IMR-90 (cell line): ENCODE measurements at regions not wholly inside any gene's neighbourhood (a gene's known extent, or its start where the extent isn't known, plus 50 kb on each side); places are given as distances from the start of the nearest gene placed in this dataset.

Experiments
- ATAC-seq: fragments of 200-7000 bp; cut with Tn5 transposase; 2 replicates; pipeline ENCODE4 v1.9.1; 2020; ENCODE audit warnings: low read depth, mild to moderate bottlenecking, moderate library complexity
- BruUV-seq: library from RNA; stranded (reverse); fragments of 400-500 nt; replicated peaks from 2 replicates; lab custom pipeline; 2021; lab: Mats Ljungman, UMichigan
- CTCF ChIA-PET: fragments of 300-600 bp; formaldehyde crosslinking; extraction: SDS; loops from one replicate; lab custom pipeline; 2021; ENCODE audit warnings: antibody characterized with exemption; lab: Yijun Ruan, JAX
- POLR2A ChIA-PET: fragments of 300-600 bp; sonication (Branson Sonifier 250); formaldehyde crosslinking; loops from one replicate; lab custom pipeline; 2022; ENCODE audit warnings: antibody characterized with exemption; ENCODE audit not compliant: unreplicated experiment; lab: Charles Lee
- DNase-seq: peaks from one replicate; pipeline ENCODE4 v3.0.0; 2013
- H2AFZ ChIP-seq: replicated peaks from 2 replicates; pipeline ENCODE3; 2013; ENCODE audit warnings: low read length, mild to moderate bottlenecking; ENCODE audit not compliant: poor library complexity
- H2AK5ac ChIP-seq: 2 replicates; pipeline ENCODE4 v1.6.1; 2013; ENCODE audit warnings: low read depth, low read length, inconsistent platforms
- H2AK9ac ChIP-seq: replicated peaks from 2 replicates; pipeline ENCODE3; 2013; ENCODE audit warnings: mild to moderate bottlenecking, low read depth, low read length, moderate library complexity; ENCODE audit not compliant: poor library complexity
- H2BK120ac ChIP-seq: 2 replicates; pipeline ENCODE4 v1.6.1; 2013; ENCODE audit warnings: low read depth, low read length, inconsistent platforms
- H2BK15ac ChIP-seq: 3 replicates; pipeline ENCODE4 v1.6.1; 2013; ENCODE audit warnings: low read depth, low read length, inconsistent platforms
- H2BK20ac ChIP-seq: 2 replicates; pipeline ENCODE4 v1.6.1; 2013; ENCODE audit warnings: low read depth, mild to moderate bottlenecking, inconsistent platforms, low read length, moderate library complexity
- H2BK5ac ChIP-seq: 2 replicates; pipeline ENCODE4 v1.6.1; 2013; ENCODE audit warnings: mild to moderate bottlenecking, low read depth, low read length, inconsistent platforms; ENCODE audit not compliant: poor library complexity, severe bottlenecking
- H3K14ac ChIP-seq: replicated peaks from 2 replicates; pipeline ENCODE4 v1.6.1; 2013; ENCODE audit warnings: low read depth, low read length, inconsistent platforms
- H3K18ac ChIP-seq: 2 replicates; pipeline ENCODE4 v1.6.1; 2013; ENCODE audit warnings: low read depth, low read length, control low read depth
- H3K23ac ChIP-seq: 2 replicates; pipeline ENCODE4 v1.6.1; 2013; ENCODE audit warnings: low read depth, low read length, inconsistent platforms
- H3K27ac ChIP-seq: 2 replicates; pipeline ENCODE4 v1.5.1; 2013; ENCODE audit warnings: mild to moderate bottlenecking, control low read depth, low read length; ENCODE audit not compliant: insufficient read depth
- H3K27me3 ChIP-seq: 2 replicates; pipeline ENCODE4 v1.6.1; 2013; ENCODE audit warnings: low read length; ENCODE audit not compliant: control insufficient read depth, insufficient read depth
- H3K36me3 ChIP-seq: 2 replicates; pipeline ENCODE4 v1.6.1; 2013; ENCODE audit warnings: low read length, mixed read lengths; ENCODE audit not compliant: control insufficient read depth, insufficient read depth
- H3K4ac ChIP-seq: 2 replicates; pipeline ENCODE4 v1.6.1; 2013; ENCODE audit warnings: low read depth, low read length, inconsistent platforms
- H3K4me1 ChIP-seq: 2 replicates; pipeline ENCODE4 v1.6.1; 2013; ENCODE audit warnings: low read length, mixed read lengths; ENCODE audit not compliant: control insufficient read depth, insufficient read depth
- H3K4me2 ChIP-seq: 2 replicates; pipeline ENCODE4 v1.6.1; 2013; ENCODE audit warnings: low read depth, mild to moderate bottlenecking, control low read depth, low read length, moderate library complexity
- H3K4me3 ChIP-seq: 2 replicates; pipeline ENCODE4 v1.5.1; 2013; ENCODE audit warnings: low read depth, mild to moderate bottlenecking, control low read depth, low read length, moderate library complexity; ENCODE audit not compliant: insufficient read depth
- H3K56ac ChIP-seq: 2 replicates; pipeline ENCODE4 v1.6.1; 2013; ENCODE audit warnings: low read length, inconsistent platforms; ENCODE audit not compliant: insufficient read depth; ENCODE audit errors: extremely low read depth
- H3K79me1 ChIP-seq, 2 experiments: 2 replicates each; pipeline ENCODE4 v1.6.1; 2013; ENCODE audit warnings: low read length in 2 of 2, inconsistent platforms in 1 of 2, low read depth in 1 of 2
- H3K9ac ChIP-seq: 2 replicates; pipeline ENCODE4 v1.6.1; 2013; ENCODE audit warnings: low read depth, low read length, control low read depth
- H3K9me1 ChIP-seq: 2 replicates; pipeline ENCODE4 v1.6.1; 2013; ENCODE audit warnings: low read length, inconsistent platforms; ENCODE audit not compliant: insufficient read depth
- H3K9me3 ChIP-seq: 2 replicates; pipeline ENCODE4 v1.6.1; 2013; ENCODE audit warnings: low read length; ENCODE audit not compliant: control insufficient read depth, insufficient read depth
- H4K20me1 ChIP-seq: 2 replicates; pipeline ENCODE4 v1.6.1; 2013; ENCODE audit warnings: low read length, inconsistent platforms; ENCODE audit not compliant: insufficient read depth
- H4K5ac ChIP-seq: 2 replicates; pipeline ENCODE4 v1.6.1; 2013; ENCODE audit warnings: mild to moderate bottlenecking, low read depth, low read length, control low read depth
- H4K8ac ChIP-seq, 2 experiments: 2 replicates each; pipeline ENCODE4 v1.6.1; 2013; ENCODE audit warnings: low read depth in 2 of 2, low read length in 2 of 2, control low read depth in 1 of 2, inconsistent platforms in 1 of 2
- H4K91ac ChIP-seq: 2 replicates; pipeline ENCODE4 v1.6.1; 2013; ENCODE audit warnings: low read depth, low read length, inconsistent platforms; ENCODE audit not compliant: insufficient read depth
- BHLHE40 ChIP-seq: fragments of 150-350 bp; IDR thresholded peaks from 2 replicates; pipeline ENCODE4 v1.6.1; 2016; ENCODE audit warnings: mild to moderate bottlenecking, low read depth, low read length
- CEBPB ChIP-seq: IDR thresholded peaks from 2 replicates; pipeline ENCODE4 v1.6.1; 2012; ENCODE audit warnings: low read depth, low read length, improper control_type of control experiment
- CHD1 ChIP-seq: IDR thresholded peaks from 2 replicates; pipeline ENCODE4 v1.6.1; 2012; ENCODE audit warnings: low read depth, low read length, improper control_type of control experiment
- CTCF ChIP-seq: conservative IDR thresholded peaks from 2 replicates; pipeline ENCODE4 v1.5.1; 2012; ENCODE audit warnings: mild to moderate bottlenecking, low read depth, low read length, improper control_type of control experiment
- ELK1 ChIP-seq: fragments of 150-350 bp; IDR thresholded peaks from 2 replicates; pipeline ENCODE4 v1.6.1; 2016; ENCODE audit warnings: low read depth, mild to moderate bottlenecking, low read length, moderate library complexity, borderline replicate concordance
- FOS ChIP-seq: fragments of 150-350 bp; IDR thresholded peaks from 2 replicates; pipeline ENCODE4 v1.6.1; 2016; ENCODE audit warnings: low read depth, low read length
- MAFK ChIP-seq: IDR thresholded peaks from 2 replicates; pipeline ENCODE4 v1.6.1; 2012; ENCODE audit warnings: low read depth, low read length, improper control_type of control experiment
- MAZ ChIP-seq: IDR thresholded peaks from 2 replicates; pipeline ENCODE4 v1.6.1; 2012; ENCODE audit warnings: low read depth, mild to moderate bottlenecking, low read length, improper control_type of control experiment, moderate library complexity, borderline replicate concordance
- MXI1 ChIP-seq: IDR thresholded peaks from 2 replicates; pipeline ENCODE4 v1.6.1; 2012; ENCODE audit warnings: low read depth, mild to moderate bottlenecking, low read length, moderate library complexity, borderline replicate concordance
- NFE2L2 ChIP-seq: fragments of 150-350 bp; IDR thresholded peaks from 2 replicates; pipeline ENCODE4 v1.6.1; 2016; ENCODE audit warnings: low read depth, mild to moderate bottlenecking, low read length
- POLR2A ChIP-seq: IDR thresholded peaks from 2 replicates; pipeline ENCODE4 v1.6.1; 2012; ENCODE audit warnings: mild to moderate bottlenecking, low read depth, low read length
- RAD21 ChIP-seq: IDR thresholded peaks from 2 replicates; pipeline ENCODE4 v1.6.1; 2012; ENCODE audit warnings: low read length, improper control_type of control experiment
- RCOR1 ChIP-seq: IDR thresholded peaks from 2 replicates; pipeline ENCODE4 v1.6.1; 2012; ENCODE audit warnings: mild to moderate bottlenecking, low read length, improper control_type of control experiment; ENCODE audit not compliant: insufficient replicate concordance
- RFX5 ChIP-seq: IDR thresholded peaks from 2 replicates; pipeline ENCODE4 v1.8.0; 2012; ENCODE audit warnings: low read depth, mild to moderate bottlenecking, low read length, moderate library complexity
- SMC3 ChIP-seq: fragments of 150-350 bp; IDR thresholded peaks from 2 replicates; pipeline ENCODE4 v1.6.1; 2016; ENCODE audit warnings: low read depth, mild to moderate bottlenecking, antibody characterized with exemption, low read length, moderate library complexity
- USF2 ChIP-seq: fragments of 150-350 bp; IDR thresholded peaks from 2 replicates; pipeline ENCODE4 v1.6.1; 2017; ENCODE audit warnings: mild to moderate bottlenecking, antibody characterized with exemption, low read length, low read depth
- WGBS, 2 experiments: methylation state at CpG; one replicate each; pipeline versions ENCODE4 v1.1.5 to v1.1.7; 2013; ENCODE audit warnings: missing lambda C conversion rate in 2 of 2; ENCODE audit not compliant: insufficient read length in 1 of 2; ENCODE audit errors: extremely low coverage in 2 of 2; 5-methylcytosine and 5-hydroxymethylcytosine counted together
- dilution Hi-C: fragments of 300-500 bp; cut with HindIII; formaldehyde crosslinking; loops from one replicate; pipeline ENCODE4 v1.14.3; 2018; ENCODE audit warnings: low sequenced_read_pairs; ENCODE audit not compliant: unreplicated experiment
- in situ Hi-C: fragments of 300-500 bp; cut with MboI; formaldehyde crosslinking; loops from 3 replicates; pipeline ENCODE4 v1.14.3; 2019; ENCODE audit warnings: low sequenced_read_pairs, inconsistent platforms, mixed read lengths
- intact Hi-C: fragments of 100-400 bp; cut with micrococcal nuclease; formaldehyde crosslinking; loops from 2 replicates; pipeline ENCODE4 v1.10.0; 2022

GRCh38 chr1:58934706-58935105, 150.9 kb upstream of the JUN start:
- Histone ChIP-seq H3K9me1 (peaks cover 10% of the 10 kb centered on the region; the same call in 1 of the 2 replicates), H4K8ac (no peak overlapping the region), H4K5ac (no peak overlapping the region), H3K27ac (no peak overlapping the region), H3K27me3 (no peaks in the 10 kb centered on the region), H3K9ac (no peak overlapping the region), H2BK20ac (no peak overlapping the region), H3K18ac (no peak overlapping the region), H3K4ac (no peak overlapping the region), H3K36me3 (no peaks in the 10 kb centered on the region), H3K9me3 (no peaks in the 10 kb centered on the region), H2AK5ac (no peak overlapping the region), H3K56ac (no peak overlapping the region), H3K79me1 (no peaks in the 10 kb centered on the region), H3K4me2 (no peak overlapping the region), H4K91ac (no peak overlapping the region), H2AK9ac (no peak overlapping the region), H2BK120ac (no peak overlapping the region), H4K20me1 (no peaks in the 10 kb centered on the region; the same call in 1 of the 2 replicates), H2AFZ (no peak overlapping the region), H3K23ac (no peak overlapping the region), H3K14ac (no peak overlapping the region), H3K4me3 (no peak overlapping the region), H2BK15ac (no peak overlapping the region), H3K4me1 (peaks cover 6% of the 10 kb centered on the region), H2BK5ac (no peak overlapping the region)
- ChIA-PET POLR2A (no interaction called here), CTCF (no interaction called here)
- no peak for ATAC-seq
- WGBS, 2 experiments, result no CpG with 5 or more reads among the region's 3 CpGs
- BruUV-seq, result no TSS peak
- no peak for DNase-seq
- no peak for TF ChIP-seq SMC3
- TF ChIP-seq USF2, result no peak
- no peak for TF ChIP-seq CHD1
- TF ChIP-seq FOS, result no peak
- no peak for TF ChIP-seq MXI1
- TF ChIP-seq ELK1, result no peak
- no peak for TF ChIP-seq RAD21
- no peak for TF ChIP-seq NFE2L2
- TF ChIP-seq MAFK, result no peak
- no peak for TF ChIP-seq CTCF
- TF ChIP-seq CEBPB, result no peak
- TF ChIP-seq MAZ, result no peak
- no peak for TF ChIP-seq RCOR1
- TF ChIP-seq BHLHE40, result no peak
- TF ChIP-seq RFX5, result no peak
- no peak for TF ChIP-seq POLR2A
- in situ Hi-C loops (no loop called here), intact Hi-C loops (no loop called here), dilution Hi-C loops (no loop called here)
